NCI-H146 (cell line): ENCODE measurements at regions not wholly inside any gene's neighbourhood (a gene's known extent, or its start where the extent isn't known, plus 50 kb on each side); places are given as distances from the start of the nearest gene placed in this dataset.
A peak's percentile ranks its signal among the peaks of the same experiment; 100 is the strongest.

Experiments used
- DNase-seq: peaks from one replicate; lab custom pipeline; 2025; lab: John Stamatoyannopoulos, UW

GRCh38 chr15:97502038-97502437, 458.5 kb upstream of the ARRDC4 start:
- DNase-seq: no peak

GRCh38 chr15:97504031-97504792, 456.3 kb upstream of the ARRDC4 start:
- no peak for DNase-seq

DNA sequence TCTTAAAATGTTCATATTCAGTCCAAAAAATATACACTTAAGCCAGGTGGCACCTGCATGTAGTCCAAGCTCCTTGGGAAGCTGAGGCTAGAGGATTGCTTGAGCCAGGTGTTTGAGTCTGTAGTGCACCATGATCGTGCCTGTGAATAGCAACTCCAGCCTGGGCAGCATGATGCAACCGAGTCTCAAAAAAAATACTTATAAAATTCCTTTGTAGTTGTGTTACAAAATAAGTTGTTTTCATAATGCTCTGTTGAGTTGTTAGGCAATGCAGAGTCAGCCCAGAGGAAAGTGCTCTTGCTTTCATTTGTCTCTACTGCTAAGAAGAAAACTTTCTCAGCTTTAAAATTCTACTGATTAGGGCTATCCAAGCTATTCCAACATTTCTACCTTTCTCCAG, 442.8 kb upstream of the ARRDC4 start:
- no peak for DNase-seq

DNA sequence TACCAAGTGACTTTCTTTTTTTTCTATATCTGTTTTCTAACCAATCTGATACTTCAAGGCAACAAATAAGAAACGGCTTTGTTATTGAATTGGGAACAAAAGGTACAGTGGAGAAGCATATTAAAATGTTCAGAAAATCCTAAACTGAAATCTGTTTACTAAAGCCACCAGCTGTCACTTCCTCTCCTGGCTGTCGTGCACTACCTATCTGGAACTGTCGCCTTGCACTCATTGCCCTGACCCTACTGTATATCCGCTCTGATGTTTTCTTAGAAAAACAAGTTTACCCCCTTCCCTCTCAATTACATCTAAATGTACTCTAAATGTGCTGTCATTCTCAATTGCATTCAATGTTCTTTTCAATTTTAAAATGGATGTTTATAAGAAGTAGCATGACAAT, 439.8 kb upstream of the ARRDC4 start:
- DNase-seq: no peak

- no peak for DNase-seq
These were observed 438.9 kb upstream of the ARRDC4 start for GRCh38 chr15:97521381-97522285.

DNA sequence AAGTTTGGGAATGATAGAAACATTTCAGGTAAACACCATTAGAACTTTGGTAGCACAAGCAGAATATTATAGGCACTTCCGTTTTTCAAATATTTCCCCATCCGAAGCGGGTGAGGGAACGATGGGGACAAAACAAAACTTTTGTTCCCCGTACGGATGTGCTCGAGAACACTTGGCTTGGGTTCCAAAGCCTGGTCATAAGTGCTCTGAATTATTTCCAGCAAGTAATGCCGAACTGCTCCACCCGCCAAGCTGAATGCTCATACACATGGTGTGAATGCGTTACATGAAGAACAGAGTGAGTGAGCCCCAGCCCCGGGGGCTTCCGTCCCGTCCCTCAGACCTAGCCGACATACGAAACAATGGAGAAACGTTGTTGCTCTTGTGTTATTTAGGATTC, 438.2 kb upstream of the ARRDC4 start:
- no peak for DNase-seq

DNA sequence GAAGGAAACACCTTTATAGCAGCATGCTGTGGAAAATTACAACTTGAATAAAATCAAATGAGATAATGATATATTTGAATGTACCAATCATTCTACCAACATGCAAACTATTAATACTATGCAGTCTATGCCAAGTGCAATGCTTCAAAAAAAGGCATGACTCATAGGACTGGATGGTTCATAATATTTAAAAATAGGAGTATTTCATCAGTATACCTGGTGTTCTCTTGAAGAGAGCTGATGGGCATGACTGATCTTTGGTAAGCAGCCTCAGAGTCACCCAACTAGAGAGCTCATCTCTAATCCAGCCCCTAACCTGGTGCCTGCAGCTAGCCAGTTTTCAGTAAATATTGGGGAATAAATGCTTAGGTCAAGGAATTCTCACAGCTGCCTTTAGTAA, 434.7 kb upstream of the ARRDC4 start:
- DNase-seq: no peak

DNA sequence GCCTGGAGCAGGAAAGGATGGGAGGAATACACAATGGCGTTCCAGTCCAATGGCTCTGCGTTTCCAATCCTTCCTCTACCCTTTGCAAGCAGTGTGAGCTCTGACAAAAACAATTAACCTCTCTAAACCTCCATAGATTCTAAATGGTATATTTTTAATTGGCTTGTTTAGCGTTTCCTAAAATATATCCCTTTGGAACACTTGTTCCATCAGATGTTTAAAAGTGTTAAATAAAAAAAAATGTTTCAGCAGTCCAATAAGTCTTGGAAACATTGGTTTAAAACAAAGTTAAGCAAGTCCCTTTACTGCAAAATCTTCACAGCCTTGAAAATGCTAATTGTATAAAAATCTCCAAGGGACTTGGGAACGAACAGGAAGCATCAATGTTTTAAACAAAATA, 432.3 kb upstream of the ARRDC4 start:
- DNase-seq: no peak

DNA sequence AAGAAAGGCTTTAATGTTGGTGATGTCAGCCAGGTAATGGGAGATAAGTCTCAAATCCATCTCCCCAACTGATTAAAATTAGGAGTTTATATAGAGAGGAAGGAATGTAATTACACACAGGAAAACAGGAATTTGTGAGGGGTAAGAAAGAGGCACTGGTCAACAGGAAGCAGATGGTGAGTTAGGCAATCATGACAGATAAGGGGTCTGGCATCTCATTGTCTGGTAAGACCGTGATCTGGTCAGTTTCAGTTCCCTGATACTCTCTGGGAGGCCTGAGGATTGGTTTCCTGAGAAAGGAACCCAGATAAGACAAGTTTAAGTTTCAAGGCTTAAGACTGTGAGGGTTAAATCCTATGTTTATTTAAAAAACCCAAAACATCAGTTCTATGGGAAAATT, 414.7 kb upstream of the ARRDC4 start:
- DNase-seq: no peak

GRCh38 chr15:97547381-97547780, 413.1 kb upstream of the ARRDC4 start:
- DNase-seq: peak; percentile 13

DNA sequence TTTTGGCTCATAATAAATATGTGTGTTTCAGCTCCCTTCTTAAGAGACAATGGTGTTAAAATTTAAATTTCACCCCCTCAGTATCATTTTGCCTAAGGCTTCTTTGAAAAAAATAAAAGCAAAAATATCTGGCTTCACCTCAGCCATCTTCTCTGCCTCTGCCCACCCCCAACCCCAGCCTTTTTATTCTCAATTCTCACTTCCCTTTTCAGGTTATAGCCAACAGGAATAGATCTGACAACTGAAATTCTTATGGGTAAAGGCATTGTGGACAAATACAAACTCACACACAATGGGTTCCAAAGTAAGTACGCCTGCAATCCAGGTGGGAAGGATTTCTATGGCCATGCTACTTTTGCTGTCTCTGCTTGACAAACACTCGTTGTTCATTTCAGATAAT, 399.0 kb upstream of the ARRDC4 start:
- DNase-seq: no peak

- DNase-seq: no peak
These were observed 397.0 kb upstream of the ARRDC4 start for GRCh38 chr15:97563516-97563915.

DNA sequence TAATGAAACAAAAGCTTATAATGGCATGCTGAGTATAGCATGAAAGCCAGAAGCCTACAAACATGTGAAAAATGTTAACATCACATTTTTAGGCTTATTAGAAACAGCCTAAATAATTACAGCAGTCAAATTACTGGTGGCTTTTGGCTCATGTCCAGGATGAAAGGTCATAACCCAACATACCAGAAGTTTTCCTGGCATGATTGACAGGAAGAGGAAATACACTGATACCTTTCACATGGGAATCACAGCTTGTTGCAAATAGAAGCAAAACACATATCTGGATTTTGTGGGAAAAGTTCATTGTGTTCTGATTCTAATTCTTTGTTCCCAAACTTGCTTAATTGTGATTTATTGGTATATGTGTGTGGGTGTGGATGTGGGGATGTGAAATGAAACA, 393.5 kb upstream of the ARRDC4 start:
- no peak for DNase-seq

GRCh38 chr15:97567411-97567810, 393.1 kb upstream of the ARRDC4 start:
- DNase-seq: no peak

GRCh38 chr15:97576929-97577645, 383.4 kb upstream of the ARRDC4 start:
- DNase-seq: no peak

- DNase-seq: no peak
These were observed 375.1 kb upstream of the ARRDC4 start for GRCh38 chr15:97585408-97585807.

DNA sequence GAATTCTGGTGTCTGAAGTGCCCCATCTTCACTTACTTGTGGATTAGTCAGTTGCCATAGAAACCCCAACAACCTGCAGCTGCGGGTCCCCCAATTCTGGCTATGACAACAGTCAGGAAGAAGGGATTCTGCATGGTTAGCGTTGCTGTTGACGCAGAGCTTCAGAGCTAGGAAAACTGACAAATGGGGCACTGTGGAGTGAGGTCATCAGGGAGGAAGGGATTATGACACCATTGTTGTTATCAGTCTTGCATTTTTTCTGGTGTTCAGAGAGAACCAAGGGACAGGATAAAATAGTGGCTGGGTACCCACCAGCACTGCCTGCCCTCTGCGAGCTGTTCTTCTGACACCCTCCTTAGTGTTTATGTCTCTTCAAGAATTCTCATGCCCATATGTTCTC, 367.7 kb upstream of the ARRDC4 start:
- DNase-seq: no peak

DNA sequence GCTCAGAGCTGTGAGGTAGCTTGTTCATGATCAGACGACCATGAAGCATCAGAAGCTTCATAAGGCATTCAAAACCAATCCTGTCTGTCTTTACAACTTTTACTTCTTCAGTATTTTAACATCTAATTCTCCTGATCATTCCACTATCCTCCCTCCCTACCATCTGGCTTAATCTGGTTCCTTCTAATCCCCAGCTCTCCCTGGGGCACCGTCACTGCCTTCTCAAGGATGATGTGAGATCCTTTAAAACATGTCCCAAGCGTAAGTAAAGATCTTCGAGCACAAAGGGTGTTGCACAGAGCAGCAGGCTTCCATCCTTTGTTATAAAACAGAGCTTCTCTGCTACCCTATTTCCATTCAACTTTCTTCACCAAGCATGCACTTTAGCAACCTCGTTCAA, 362.7 kb upstream of the ARRDC4 start:
- no peak for DNase-seq

DNA sequence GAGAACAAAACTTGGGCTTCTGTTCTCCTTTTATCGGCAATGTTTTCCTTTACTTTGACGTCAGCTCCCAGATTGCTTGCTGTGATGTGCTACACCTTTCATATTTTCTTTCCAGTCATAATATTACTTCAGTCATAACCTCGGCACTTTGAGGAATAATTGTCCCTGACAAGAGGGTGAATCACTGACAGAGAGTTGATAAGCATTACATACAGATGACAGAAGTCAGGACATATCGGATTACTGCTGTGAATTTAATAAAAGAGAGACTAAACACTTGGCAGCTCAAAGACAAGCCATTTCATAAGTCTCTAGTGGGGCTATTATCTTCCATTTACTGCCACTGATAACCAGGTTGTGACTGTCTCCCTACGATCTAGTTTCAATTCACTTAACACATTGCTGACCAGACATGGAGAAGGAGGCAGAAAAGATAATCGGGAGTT, 362.1 kb upstream of the ARRDC4 start:
- DNase-seq: no peak

DNA sequence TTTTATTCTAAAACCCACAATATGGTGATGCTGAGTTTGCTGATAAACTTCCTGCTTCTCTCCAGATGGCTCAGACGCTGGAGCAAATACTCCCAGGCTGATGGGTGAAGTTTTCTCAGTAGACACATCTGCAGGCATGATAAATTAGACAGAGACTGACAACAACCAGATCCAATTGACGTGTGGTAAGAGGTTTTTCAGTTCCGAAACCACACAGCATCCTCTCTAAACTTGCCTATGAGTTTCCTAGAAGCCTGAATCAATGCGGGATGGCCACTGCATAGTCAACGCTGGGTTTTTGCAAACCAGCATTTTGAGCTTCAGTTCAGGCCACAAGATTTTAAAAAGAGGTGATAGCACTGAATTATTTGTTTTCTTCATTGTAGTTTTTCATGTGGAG, 360.3 kb upstream of the ARRDC4 start:
- DNase-seq: no peak

GRCh38 chr15:97604677-97605076, 355.8 kb upstream of the ARRDC4 start:
- no peak for DNase-seq

DNA sequence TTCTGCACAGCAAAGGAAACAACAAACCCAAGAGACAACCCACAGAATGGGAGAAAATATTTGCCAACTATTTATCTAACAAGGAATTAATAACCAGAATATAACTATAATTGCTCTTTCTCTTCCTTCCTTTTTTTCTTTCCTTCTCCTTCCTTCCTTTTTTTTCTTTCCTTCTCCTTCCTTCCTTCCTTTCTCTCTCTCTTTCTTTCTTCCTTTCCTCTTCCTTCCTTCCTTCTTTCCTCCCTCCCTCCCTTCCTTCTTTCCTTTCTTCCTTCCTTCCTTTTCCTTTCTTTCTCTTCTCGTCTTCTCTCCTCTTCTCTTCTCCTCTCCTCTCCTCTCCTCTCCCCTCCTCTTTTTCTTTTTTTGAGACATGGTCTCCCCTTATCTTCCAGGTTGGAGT, 345.4 kb upstream of the ARRDC4 start:
- DNase-seq: no peak
